Endothelial cell of umbilical vein (primary cell): ENCODE measurements at regions not wholly inside any gene's neighbourhood (a gene's known extent, or its start where the extent isn't known, plus 50 kb on each side); places are given as distances from the start of the nearest gene placed in this dataset.

Source experiments
- BruUV-seq: library from RNA; stranded (reverse); fragments of 400-500 nt; replicated peaks from 2 replicates; lab custom pipeline; 2021; lab: Mats Ljungman, UMichigan
- CTCF ChIA-PET: fragments of 300-600, 350-600 bp; sonication (Branson Sonifier 250); formaldehyde crosslinking; loops from one replicate; lab custom pipeline; 2021; ENCODE audit warnings: antibody characterized with exemption, inconsistent platforms; lab: Charles Lee
- POLR2A ChIA-PET: fragments of 300-600, 350-600 bp; sonication (Branson Sonifier 250); formaldehyde crosslinking; loops from one replicate; lab custom pipeline; 2021; ENCODE audit warnings: antibody characterized with exemption, inconsistent platforms; lab: Charles Lee
- DNase-seq: peaks from one replicate; pipeline ENCODE4 v3.0.0-alpha.2; 2011; ENCODE audit warnings: low read depth, low spot score
- FAIRE-seq: peaks from 2 replicates; lab custom pipeline; 2011; peaks lifted over from hg19 to GRCh38; lab: Jason Lieb, UNC
- H2AFZ ChIP-seq: 2 replicates; pipeline ENCODE4 v1.6.0; 2012; ENCODE audit warnings: low read depth, low read length, control low read depth, inconsistent platforms
- H3K27ac ChIP-seq: 2 replicates; pipeline ENCODE4 v1.5.1; 2011; ENCODE audit warnings: low read depth, mild to moderate bottlenecking, control low read depth, low read length, moderate library complexity; ENCODE audit not compliant: insufficient read depth
- H3K27me3 ChIP-seq, 2 experiments: 2 replicates each; pipeline versions ENCODE4 v1.6.0 to v1.6.1; 2011; ENCODE audit warnings: low read length in 2 of 2, mixed read lengths in 1 of 2; ENCODE audit not compliant: control insufficient read depth in 2 of 2, insufficient read depth in 2 of 2
- H3K36me3 ChIP-seq, 2 experiments: 2 replicates in 1 of 2; 3 replicates in 1 of 2; pipeline ENCODE4 v1.5.1; 2011; ENCODE audit warnings: low read length in 2 of 2, mild to moderate bottlenecking in 1 of 2, moderate library complexity in 1 of 2; ENCODE audit not compliant: control insufficient read depth in 2 of 2, insufficient read depth in 2 of 2; ENCODE audit errors: extremely low read depth in 1 of 2
- H3K4me1 ChIP-seq: 3 replicates; pipeline ENCODE4 v1.5.1; 2011; ENCODE audit warnings: mild to moderate bottlenecking, low read length; ENCODE audit not compliant: control insufficient read depth, insufficient read depth; ENCODE audit errors: extremely low read depth
- H3K4me2 ChIP-seq: 2 replicates; pipeline ENCODE4 v1.6.1; 2011; ENCODE audit warnings: low read length, control low read depth, mixed read lengths; ENCODE audit not compliant: insufficient read depth
- H3K4me3 ChIP-seq, 3 experiments: fragments of 200-600 bp in 1 of 3; sonication (generic), shearing (Covaris generic) in 1 of 3; replicated peaks in 1 of 3; 2 replicates each; pipeline ENCODE4 v1.5.1; 2011 to 2016; ENCODE audit warnings: control low read depth in 3 of 3, low read length in 3 of 3, mild to moderate bottlenecking in 2 of 3, inconsistent platforms in 1 of 3, low read depth in 1 of 3, moderate library complexity in 1 of 3; ENCODE audit not compliant: insufficient read depth in 1 of 3
- H3K79me2 ChIP-seq: 2 replicates; pipeline ENCODE4 v1.6.0; 2012; ENCODE audit warnings: low read length, inconsistent platforms; ENCODE audit not compliant: control insufficient read depth, insufficient read depth
- H3K9ac ChIP-seq: replicated peaks from 2 replicates; pipeline ENCODE3; 2011; ENCODE audit warnings: low read length, control low read depth; ENCODE audit not compliant: insufficient read depth; ENCODE audit errors: extremely low read depth
- H3K9me1 ChIP-seq: replicated peaks from 3 replicates; pipeline ENCODE4 v1.6.0; 2011; ENCODE audit warnings: mild to moderate bottlenecking, low read length; ENCODE audit not compliant: control insufficient read depth, insufficient read depth; ENCODE audit errors: extremely low read depth
- H3K9me3 ChIP-seq: replicated peaks from 2 replicates; pipeline ENCODE4 v1.5.1; 2012; ENCODE audit warnings: low read length, inconsistent platforms; ENCODE audit not compliant: control insufficient read depth, insufficient read depth
- H4K20me1 ChIP-seq: replicated peaks from 2 replicates; pipeline ENCODE3; 2011; ENCODE audit warnings: mild to moderate bottlenecking, low read length; ENCODE audit not compliant: control insufficient read depth, insufficient read depth; ENCODE audit errors: extremely low read depth
- CTCF ChIP-seq, 2 donors: IDR thresholded peaks; 1 replicate in 1 of 2; 2 replicates in 1 of 2; pipeline ENCODE4 v1.5.1; 2011; ENCODE audit warnings: low read length in 2 of 2, mild to moderate bottlenecking in 2 of 2, moderate library complexity in 2 of 2, control low read depth in 1 of 2, inconsistent platforms in 1 of 2, low read depth in 1 of 2; ENCODE audit not compliant: insufficient read depth in 1 of 2; ENCODE audit errors: extremely low read depth in 1 of 2
- EZH2 ChIP-seq: IDR thresholded peaks from 2 replicates; pipeline ENCODE4 v1.6.1; 2012; ENCODE audit warnings: borderline replicate concordance, low read depth, mild to moderate bottlenecking, moderate library complexity, low read length, inconsistent platforms; ENCODE audit not compliant: severe bottlenecking
- FOS ChIP-seq: IDR thresholded peaks from 2 replicates; pipeline ENCODE4 v1.6.1; 2011; ENCODE audit warnings: mild to moderate bottlenecking, low read length, moderate library complexity, borderline replicate concordance; ENCODE audit not compliant: insufficient read depth
- GATA2 ChIP-seq: IDR thresholded peaks from 2 replicates; pipeline ENCODE4 v1.7.0; 2011; ENCODE audit warnings: low read depth, mild to moderate bottlenecking, moderate library complexity, mixed read lengths, low read length; ENCODE audit not compliant: insufficient read length, insufficient read depth
- JUN ChIP-seq: IDR thresholded peaks from 2 replicates; pipeline ENCODE4 v1.6.1; 2011; ENCODE audit warnings: borderline replicate concordance, low read depth; ENCODE audit not compliant: insufficient read length, insufficient read depth
- MAX ChIP-seq: IDR thresholded peaks from 2 replicates; pipeline ENCODE4 v1.6.1; 2011; ENCODE audit not compliant: insufficient read depth, insufficient read length
- MYC ChIP-seq: IDR thresholded peaks from one replicate; pipeline ENCODE4 v1.6.1; 2011; ENCODE audit warnings: mild to moderate bottlenecking, low read depth, low read length
- POLR2A ChIP-seq: IDR thresholded peaks from 2 replicates; pipeline ENCODE4 v1.6.1; 2012; ENCODE audit warnings: low read depth, mild to moderate bottlenecking, control low read depth, low read length
- dilution Hi-C: fragments of 300-500 bp; cut with MboI; formaldehyde crosslinking; loops from one replicate; pipeline ENCODE4 v1.15.0; 2019; ENCODE audit warnings: low sequenced_read_pairs; ENCODE audit not compliant: extremely low pct_ligation_motif_present
- intact Hi-C: fragments of 100-400 bp; cut with micrococcal nuclease; formaldehyde crosslinking; loops from one replicate; pipeline ENCODE4 v1.10.0; 2022

GRCh38 chr5:3024554-3024953, 273.1 kb upstream of the IRX2 start:
- intact Hi-C loops, result no loop called here
- Histone ChIP-seq H3K9me3 (peaks cover 11% of the 10 kb centered on the region), H3K4me1 (no peaks in the 10 kb centered on the region), H3K4me3 (no peak overlapping the region), H3K9me1 (no peaks in the 10 kb centered on the region), H3K9ac (no peak overlapping the region), H2AFZ (no peak overlapping the region), H4K20me1 (no peaks in the 10 kb centered on the region), H3K79me2 (no peaks in the 10 kb centered on the region), H3K27ac (no peak overlapping the region), H3K36me3 (no peaks in the 10 kb centered on the region), H3K4me2 (no peak overlapping the region), H3K27me3 (no peaks in the 10 kb centered on the region)
- dilution Hi-C loops, result no loop called here
- BruUV-seq, result no TSS peak
- TF ChIP-seq FOS (no peak), MAX (no peak), EZH2 (no peak), POLR2A (no peak), JUN (no peak), CTCF (IDR thresholded peaks at IDR 0.05; ENCODE audit: extremely low read depth in 1 of 2, insufficient read depth in 1 of 2, low read depth in 1 of 2, low read length in 2 of 2) (no peak), MYC (no peak), GATA2 (no peak)
- DNase-seq (no peak), FAIRE-seq (no peak)
- ChIA-PET POLR2A (no interaction called here), CTCF (no interaction called here)
